ENCODE measurements at regions not wholly inside any gene's neighbourhood (a gene's known extent, or its start where the extent isn't known, plus 50 kb on each side); places are given as distances from the start of the nearest gene placed in this dataset.

DNA sequence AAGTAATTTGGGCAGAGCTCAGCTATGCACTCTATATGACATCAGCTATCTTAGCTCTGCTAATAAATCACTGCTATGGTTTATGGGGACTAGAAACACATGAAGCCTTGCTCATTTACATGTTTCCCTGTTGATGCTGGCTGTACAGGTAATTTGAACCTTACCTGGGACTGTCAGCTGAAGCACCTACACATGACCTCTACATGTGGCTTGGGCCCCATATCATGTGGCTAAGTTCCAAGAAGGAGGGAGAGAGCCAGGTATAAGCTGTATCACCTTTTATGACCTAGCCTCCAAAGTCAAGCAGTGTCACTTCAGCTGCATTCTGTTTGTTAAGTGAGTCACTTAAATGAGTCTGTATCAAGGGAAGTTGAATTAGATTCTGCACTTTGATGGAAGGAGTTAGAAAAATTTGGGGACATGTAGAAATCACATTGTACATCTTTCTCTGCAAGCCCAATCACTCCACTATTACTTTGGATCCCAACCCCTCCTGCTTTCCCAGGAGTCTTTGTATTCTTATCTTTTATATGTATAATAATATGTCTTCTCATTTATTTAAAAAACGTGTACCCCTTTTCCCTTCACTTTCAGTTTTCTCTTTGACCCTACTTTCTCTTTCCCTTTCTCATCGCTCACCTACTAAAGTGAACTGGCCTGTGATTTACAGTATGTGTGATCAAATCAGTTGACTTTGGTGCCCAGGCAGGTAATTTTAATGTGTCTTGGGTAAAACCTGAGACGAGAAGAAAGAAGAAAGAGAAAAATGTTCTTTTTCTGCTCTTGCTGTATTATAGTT is 53.4 kb upstream of the PRKACB start:
- no peak for DNase-seq

DNA sequence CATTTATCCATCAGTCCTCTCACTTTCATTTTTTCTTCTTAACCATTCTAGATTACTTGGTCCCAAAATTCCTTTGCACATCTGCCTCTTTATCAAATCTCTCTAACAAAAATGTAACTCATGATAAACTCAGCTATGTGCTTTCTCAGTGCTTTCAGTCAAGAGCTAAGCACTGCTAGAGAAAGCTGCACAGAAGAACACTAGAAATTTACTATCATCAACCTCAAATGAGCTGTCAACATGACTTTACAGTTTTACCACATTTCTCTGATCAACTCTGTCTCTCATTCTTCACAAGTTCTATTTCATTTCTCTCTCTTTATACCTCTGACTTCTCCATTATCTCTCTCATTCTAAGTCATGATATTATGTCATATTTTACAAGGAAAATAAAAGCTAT is 54.2 kb upstream of the PRKACB start:
- DNase-seq: no peak

DNA sequence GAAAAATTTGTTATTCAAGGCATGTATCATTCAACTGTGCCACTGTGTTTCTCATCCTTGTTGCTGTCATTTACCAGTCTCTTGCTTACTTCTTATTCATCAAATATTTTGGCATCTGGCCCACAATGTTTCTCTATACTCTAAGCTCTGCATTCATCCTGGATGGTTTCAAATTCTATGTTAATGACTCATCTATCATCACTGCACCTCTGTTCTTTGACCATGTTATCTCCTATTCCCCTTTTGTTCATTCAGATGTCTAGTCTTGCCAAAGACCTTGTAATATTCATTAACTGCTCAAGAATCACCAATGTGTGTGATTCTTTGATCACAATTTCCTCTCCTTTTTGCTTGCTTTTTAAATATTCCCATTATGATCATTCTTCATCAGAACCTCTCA is 54.6 kb upstream of the PRKACB start:
- DNase-seq: no peak

DNA sequence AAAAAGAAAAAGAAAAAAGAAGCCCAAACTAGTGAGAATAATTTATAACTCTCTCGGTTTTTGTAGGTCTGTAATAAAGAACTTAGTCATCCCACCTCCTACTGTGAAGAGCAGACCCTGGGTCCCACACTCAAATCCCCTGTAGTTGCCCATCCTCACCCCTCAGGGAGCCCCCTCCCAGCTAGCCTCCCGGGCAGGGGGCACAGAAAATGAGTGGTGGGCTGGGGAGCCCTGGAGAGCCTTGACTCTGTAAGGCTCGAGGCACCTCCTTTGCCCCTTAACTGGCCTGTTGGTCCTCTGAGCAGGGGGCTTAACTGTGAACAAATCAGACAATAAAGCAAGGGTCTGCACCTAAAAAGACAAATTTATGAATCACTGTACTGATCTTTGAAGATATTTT is 57.5 kb upstream of the PRKACB start:
- no peak for DNase-seq

DNA sequence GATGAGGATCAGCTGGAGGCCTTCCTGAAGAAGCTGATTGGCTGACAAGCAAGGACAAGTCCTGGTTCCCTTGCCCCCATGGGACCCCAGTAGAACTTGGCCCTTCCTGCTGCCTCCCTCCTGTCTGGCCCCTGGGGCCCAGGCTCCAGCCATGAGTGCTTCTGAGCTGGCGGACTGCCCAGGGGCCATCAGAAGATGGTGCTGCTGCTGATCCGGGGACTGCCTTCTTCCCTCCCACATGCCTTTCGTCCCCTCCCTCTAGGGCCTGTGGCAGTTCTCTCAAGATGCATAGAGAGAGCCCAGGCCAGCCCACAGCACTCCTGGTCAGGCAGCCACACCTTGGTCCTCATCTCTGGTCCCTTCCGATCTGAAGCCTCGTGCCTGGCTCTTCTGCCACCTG is 57.9 kb upstream of the PRKACB start:
- DNase-seq: no peak

DNA sequence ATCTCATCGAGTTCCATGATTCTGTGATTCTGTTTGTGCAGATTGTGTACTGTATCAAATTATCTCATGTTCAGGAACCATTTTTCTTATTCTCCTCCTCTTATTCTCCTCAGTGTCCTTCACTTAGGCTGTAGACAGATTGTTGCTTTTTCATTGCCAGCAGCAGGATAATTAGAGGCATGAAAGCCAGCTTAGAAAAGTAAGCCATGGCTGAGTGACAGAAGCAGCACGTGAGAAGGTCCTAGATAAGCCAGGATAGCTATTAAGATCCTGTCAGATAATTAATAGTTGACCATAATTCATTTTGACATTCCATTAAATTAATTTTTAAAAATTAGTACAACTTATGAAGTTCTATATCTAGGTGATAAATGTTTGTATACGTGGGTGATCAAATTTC is 60.8 kb upstream of the PRKACB start:
- no peak for DNase-seq

DNA sequence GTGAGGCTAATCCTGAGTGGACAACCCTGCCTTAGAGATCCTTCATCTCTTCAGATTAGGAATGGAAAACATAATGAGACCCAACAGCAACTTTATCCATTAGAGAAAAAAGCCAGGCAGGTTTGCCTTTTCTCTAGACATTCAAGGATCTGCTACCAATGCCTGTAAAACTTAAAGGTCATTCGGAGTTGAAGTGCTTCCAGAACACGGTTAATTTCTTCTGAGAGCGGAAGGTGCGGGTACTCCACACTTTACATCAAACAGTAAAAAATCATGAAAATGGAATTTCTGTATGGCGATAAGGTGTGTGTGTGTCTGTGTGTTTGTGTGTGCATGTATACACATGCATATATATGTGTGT is 65.2 kb upstream of the PRKACB start:
- no peak for DNase-seq

DNA sequence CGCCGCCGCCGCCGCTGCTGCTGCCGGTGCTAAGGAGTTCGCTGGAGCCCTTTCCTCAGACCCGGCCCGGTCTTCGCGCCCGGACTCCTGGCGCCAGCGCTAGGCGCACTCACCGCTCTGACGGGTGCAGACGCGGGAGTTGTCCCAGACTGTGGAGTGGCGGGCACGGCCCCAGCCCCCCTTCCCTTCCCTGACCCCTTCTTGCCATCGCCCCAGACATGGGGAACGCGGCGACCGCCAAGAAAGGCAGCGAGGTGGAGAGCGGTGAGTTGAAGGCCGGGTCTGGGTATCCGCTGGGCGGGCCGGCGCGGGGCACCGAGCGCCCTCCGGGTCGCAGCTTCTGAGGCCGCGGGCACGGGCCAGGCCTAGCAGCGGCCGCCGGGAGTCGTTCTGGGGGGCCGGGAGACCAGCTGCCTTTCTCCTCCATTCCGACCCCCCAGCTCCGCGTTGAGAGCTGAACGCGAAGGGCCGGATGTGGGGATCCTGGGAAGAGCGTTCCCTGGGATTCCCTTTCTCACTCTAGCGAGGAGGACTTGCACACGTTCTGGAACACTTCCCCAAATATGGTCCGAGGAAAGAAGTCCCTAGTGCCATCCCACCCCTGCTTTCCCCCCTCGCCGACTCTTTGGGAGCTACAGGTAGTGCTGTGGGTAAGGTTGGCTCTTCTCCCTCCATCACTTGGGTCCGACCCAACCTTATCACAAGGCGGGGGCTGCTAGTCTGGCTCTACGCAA is 65.8 kb upstream of the PRKACB start:
- DNase-seq: no peak

DNA sequence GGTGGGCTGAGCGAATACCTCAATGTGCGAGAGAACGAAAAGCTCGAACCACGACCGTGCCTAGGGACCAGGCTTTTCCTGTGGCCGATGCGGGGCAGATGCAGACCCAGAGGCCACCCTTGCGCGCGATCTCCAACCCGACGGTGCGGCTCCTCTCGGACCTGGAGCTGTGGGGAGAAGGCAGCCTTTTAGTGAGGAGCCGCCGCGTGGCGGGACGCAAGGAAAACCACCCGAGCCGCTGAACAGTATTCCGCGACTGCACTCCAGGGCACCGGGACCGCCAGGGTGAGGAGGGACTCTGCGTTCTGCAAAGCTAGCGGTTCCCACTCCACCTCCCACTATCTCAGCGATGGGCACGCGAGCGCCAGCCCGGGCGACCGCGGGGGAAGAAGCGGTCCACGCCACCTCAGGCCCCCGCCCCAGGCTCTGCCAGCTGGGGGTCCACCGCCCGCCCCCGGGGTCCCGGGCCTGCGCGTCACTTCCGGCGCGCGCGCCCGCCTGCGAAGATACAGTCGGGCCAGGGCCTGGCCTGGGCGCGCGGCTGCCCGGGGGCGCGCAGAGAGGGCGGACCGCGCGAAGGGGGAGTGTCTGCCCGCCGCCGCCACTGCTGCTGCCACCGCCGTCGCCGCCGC is 66.5 kb upstream of the PRKACB start:
- peak; percentile 56 for DNase-seq

DNA sequence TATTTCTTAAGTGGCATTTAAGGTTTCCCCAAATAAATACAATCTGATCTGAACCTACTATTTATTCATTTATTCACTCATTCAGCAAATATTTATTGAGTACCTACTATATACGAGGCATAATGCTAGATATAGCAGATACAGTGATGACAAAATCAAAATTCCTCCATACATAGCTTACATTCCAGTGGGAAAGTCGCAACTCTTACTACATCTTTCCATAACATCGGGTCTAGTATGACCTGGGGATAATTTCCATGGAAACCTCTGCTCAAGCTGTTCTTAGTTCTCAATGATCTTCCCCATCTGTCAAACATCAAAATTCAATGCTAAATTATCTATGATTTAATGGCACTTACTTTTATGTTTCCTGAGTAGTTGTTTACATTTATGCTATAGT is 70.8 kb upstream of the PRKACB start:
- DNase-seq: no peak

DNA sequence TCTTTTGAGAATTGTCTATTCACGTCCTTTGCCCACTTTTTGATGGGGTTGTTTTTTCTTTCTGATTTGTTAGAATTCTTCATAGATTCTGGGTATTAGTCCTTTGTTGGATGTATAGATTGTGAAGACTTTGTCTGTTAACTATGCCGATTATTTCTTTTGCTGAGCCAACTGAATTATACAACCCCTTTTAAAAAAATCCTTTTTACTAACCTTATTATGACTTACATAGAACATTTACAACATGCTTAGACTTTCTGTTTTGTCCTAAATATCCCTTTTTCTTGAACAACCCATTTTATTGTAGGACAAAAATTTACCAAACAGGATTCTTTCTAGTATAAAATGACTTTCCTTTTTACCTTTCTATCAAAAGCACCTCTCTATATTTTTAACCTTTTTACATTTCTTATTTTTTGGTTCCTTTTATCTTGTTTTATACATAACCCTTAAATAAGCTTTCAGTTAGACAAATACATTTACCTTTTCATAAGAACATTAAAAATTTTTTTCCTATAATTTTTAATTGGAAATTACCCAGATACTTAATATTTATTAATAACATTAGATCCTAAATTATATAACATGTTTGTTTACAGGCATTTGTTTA is 70.4 kb upstream of the TTLL7 start:
- no peak for DNase-seq

DNA sequence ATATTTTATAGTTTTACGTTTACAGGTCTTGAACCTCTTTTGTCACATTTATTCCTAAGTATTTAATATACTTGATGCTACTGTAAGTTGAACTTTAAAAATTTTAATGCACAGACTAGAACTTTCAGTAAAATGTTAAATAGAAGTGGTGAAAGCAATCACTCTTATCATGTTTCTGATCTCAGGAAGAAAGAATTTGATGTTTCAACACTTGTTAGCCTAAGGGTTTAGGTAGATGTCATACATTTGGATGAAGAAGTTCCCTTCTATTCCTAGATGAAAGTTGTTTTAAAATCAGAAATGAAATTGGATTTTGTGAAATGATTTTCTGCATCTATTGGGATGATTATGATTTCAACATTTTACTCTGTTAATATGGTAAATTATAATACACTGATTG is 63.6 kb upstream of the TTLL7 start:
- no peak for DNase-seq

DNA sequence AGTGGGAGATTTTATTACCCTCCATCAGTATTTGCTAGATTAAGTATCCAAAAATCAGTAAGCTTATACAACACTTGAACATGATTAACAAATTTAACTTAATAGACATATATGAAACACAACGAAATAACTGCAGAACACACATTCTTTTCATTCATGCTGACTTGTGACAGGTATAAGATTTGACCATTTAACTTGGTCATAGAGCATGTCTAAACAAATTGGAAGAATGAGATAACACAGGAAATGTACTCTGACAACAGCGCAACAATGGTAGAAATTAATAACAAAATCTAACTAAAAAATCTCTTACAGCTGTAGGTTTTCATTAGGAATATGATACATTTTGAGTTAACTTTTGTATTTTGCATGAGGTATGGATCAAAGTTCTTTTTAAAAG is 62.4 kb upstream of the TTLL7 start:
- DNase-seq: no peak

DNA sequence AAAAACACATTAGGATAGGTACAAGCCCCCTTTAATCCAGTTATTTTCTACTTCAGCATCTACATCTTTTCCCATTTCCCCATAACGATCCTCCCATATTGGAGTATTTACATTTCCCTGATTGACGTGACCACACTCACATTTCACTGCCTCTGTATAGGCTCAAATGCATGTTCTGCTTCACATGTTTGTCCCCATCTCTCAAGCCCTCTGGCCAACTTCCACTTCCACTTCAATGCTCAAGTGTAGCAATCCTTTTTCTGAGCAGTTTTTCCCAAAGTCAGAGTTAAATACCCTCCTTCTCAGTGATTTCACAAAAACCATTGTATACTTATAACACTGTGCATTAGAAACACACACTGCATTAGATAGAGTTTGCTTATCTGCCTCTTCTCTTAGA is 61.8 kb upstream of the TTLL7 start:
- DNase-seq: no peak

DNA sequence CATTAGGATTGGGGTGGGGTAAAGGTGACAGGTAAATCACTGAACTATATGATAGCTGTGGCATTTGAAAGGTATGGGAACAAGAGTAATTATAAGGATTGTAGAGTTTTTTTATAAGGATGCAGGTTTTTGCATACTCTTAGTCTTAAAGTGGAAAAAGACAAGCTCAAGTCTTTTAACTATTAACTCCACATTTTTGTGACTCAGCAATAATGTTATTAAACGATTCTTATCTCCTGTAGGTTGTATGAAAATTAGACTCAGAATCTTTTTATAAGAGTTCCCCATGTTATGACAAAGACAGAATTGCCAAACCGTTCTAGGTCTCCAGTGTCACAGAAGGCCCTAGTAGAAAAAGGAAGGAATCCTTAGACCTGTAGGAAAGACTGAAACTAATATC is 49.9 kb upstream of the TTLL7 start:
- DNase-seq: no peak
